GM23338 (cell line): ENCODE measurements at regions not wholly inside any gene's neighbourhood (a gene's known extent, or its start where the extent isn't known, plus 50 kb on each side); places are given as distances from the start of the nearest gene placed in this dataset.

ENCODE experiments used
- ATAC-seq: fragments of 200-7000 bp; cut with Tn5 transposase; 3 replicates; pipeline ENCODE4 v1.9.1; 2020
- DNase-seq: peaks from one replicate; pipeline ENCODE4 v3.0.0-alpha.2; 2015; ENCODE audit warnings: low spot score
- H2AFZ ChIP-seq: fragments of 200-600 bp; sonication (generic); 2 replicates; pipeline ENCODE4 v1.8.0; 2016; ENCODE audit warnings: antibody characterized with exemption, mild to moderate bottlenecking, moderate library complexity
- H3F3A ChIP-seq: fragments of 200-600 bp; sonication (generic); replicated peaks from 2 replicates; pipeline ENCODE4 v1.8.0; 2017; ENCODE audit warnings: antibody characterized with exemption, mixed run types, low read depth
- H3K27ac ChIP-seq: fragments of 200-600 bp; sonication (generic); 2 replicates; pipeline ENCODE4 v1.6.1; 2016; ENCODE audit warnings: low read depth
- H3K27me3 ChIP-seq: fragments of 200-600 bp; sonication (generic); 2 replicates; pipeline ENCODE4 v1.8.0; 2016; ENCODE audit warnings: mild to moderate bottlenecking, mixed run types, moderate library complexity; ENCODE audit not compliant: insufficient read depth
- H3K36me3 ChIP-seq: fragments of 200-600 bp; sonication (generic); 2 replicates; pipeline ENCODE4 v1.8.0; 2016; ENCODE audit warnings: mild to moderate bottlenecking; ENCODE audit not compliant: insufficient read depth
- H3K4me1 ChIP-seq: fragments of 200-600 bp; sonication (generic); 2 replicates; pipeline ENCODE4 v1.8.0; 2016; ENCODE audit warnings: mild to moderate bottlenecking, moderate library complexity; ENCODE audit not compliant: insufficient read depth
- H3K4me2 ChIP-seq: fragments of 200-600 bp; sonication (generic); 2 replicates; pipeline ENCODE4 v1.7.1; 2017; ENCODE audit warnings: mixed run types
- H3K4me3 ChIP-seq: fragments of 200-600 bp; sonication (generic); 2 replicates; pipeline ENCODE4 v1.6.1; 2016; ENCODE audit warnings: mixed run types
- H3K79me2 ChIP-seq: fragments of 200-600 bp; sonication (generic); replicated peaks from 2 replicates; pipeline ENCODE4 v1.8.0; 2017; ENCODE audit warnings: mild to moderate bottlenecking; ENCODE audit not compliant: insufficient read depth
- H3K9me2 ChIP-seq: fragments of 200-600 bp; sonication (generic); 2 replicates; pipeline ENCODE4 v1.8.0; 2017; ENCODE audit not compliant: insufficient read depth
- H4K20me1 ChIP-seq: fragments of 200-600 bp; sonication (generic); replicated peaks from 2 replicates; pipeline ENCODE4 v1.8.0; 2017; ENCODE audit warnings: mild to moderate bottlenecking; ENCODE audit not compliant: insufficient read depth
- H3K27ac Mint-ChIP-seq: 2 replicates; pipeline ENCODE4 v1.8.0; 2020; ENCODE audit warnings: inconsistent platforms, mild to moderate bottlenecking, moderate library complexity, mixed read lengths
- H3K27me3 Mint-ChIP-seq: 3 replicates; pipeline ENCODE4 v1.8.0; 2022; ENCODE audit warnings: low read depth, mild to moderate bottlenecking, moderate library complexity, mixed read lengths, inconsistent platforms; ENCODE audit not compliant: insufficient read depth, poor library complexity
- H3K36me3 Mint-ChIP-seq: 3 replicates; pipeline ENCODE4 v1.8.0; 2021; ENCODE audit warnings: low read depth, mild to moderate bottlenecking, inconsistent platforms, moderate library complexity, mixed read lengths
- H3K4me1 Mint-ChIP-seq: 3 replicates; pipeline ENCODE4 v1.8.0; 2020; ENCODE audit warnings: mild to moderate bottlenecking, inconsistent platforms, mixed read lengths
- H3K4me3 Mint-ChIP-seq: 3 replicates; pipeline ENCODE4 v1.8.0; 2021; ENCODE audit warnings: moderate library complexity, mild to moderate bottlenecking, inconsistent platforms, mixed read lengths
- H3K9me3 Mint-ChIP-seq: 3 replicates; pipeline ENCODE4 v1.8.0; 2020; ENCODE audit warnings: moderate library complexity, mild to moderate bottlenecking, inconsistent platforms, mixed read lengths
- EZH2 ChIP-seq: fragments of 200-600 bp; sonication (generic); IDR thresholded peaks from one replicate; pipeline ENCODE4 v1.8.0; 2017; ENCODE audit warnings: antibody characterized with exemption, mild to moderate bottlenecking, low read depth; ENCODE audit not compliant: unreplicated experiment
- POLR2AphosphoS5 ChIP-seq: IDR thresholded peaks from 2 replicates; pipeline ENCODE4 v1.6.1; 2016; ENCODE audit warnings: antibody characterized with exemption, low read depth
- REST ChIP-seq: IDR thresholded peaks from one replicate; pipeline ENCODE4 v1.6.1; 2018; ENCODE audit warnings: antibody characterized with exemption; ENCODE audit not compliant: unreplicated experiment
- STAT1 ChIP-seq: IDR thresholded peaks from one replicate; pipeline ENCODE4 v1.6.1; 2016; ENCODE audit warnings: antibody characterized with exemption; ENCODE audit not compliant: unreplicated experiment
- ZNF331 ChIP-seq: fragments of 250-450 bp; sonication (Bioruptor Pico); IDR thresholded peaks from 2 replicates; pipeline ENCODE4 v1.5.0; 2020; ENCODE audit warnings: low read depth, mild to moderate bottlenecking, moderate library complexity
- ZNF462 ChIP-seq: fragments of 250-450 bp; sonication (Bioruptor Pico); IDR thresholded peaks from 2 replicates; pipeline ENCODE4 v1.5.0; 2020; ENCODE audit warnings: mild to moderate bottlenecking, moderate library complexity

GRCh38 chr20:22207280-22207679 is 377.1 kb downstream of the FOXA2 start (continued):
- no peak for TF ChIP-seq ZNF462
- no peak for TF ChIP-seq STAT1

GRCh38 chr20:22204801-22205200 is 379.6 kb downstream of the FOXA2 start:
- Histone ChIP-seq H3K4me3 (no peak overlapping the region), H3K27me3 (no peaks in the 10 kb centered on the region), H3K36me3 (no peaks in the 10 kb centered on the region), H3K79me2 (no peaks in the 10 kb centered on the region), H4K20me1 (no peaks in the 10 kb centered on the region), H3K27ac (no peak overlapping the region), H3F3A (no peaks in the 10 kb centered on the region), H3K4me2 (no peak overlapping the region), H3K9me2 (peaks cover 4% of the 10 kb centered on the region; the same call in 1 of the 2 replicates), H3K4me1 (no peaks in the 10 kb centered on the region), H2AFZ (0 out of 2 replicates have a peak overlapping the region, but pooled peaks have one; percentile 28)
- ATAC-seq, result no peak
- H3K27ac Mint-ChIP-seq, result no peak overlapping the region
- no peak for DNase-seq
- no peaks in the 10 kb centered on the region for H3K36me3 Mint-ChIP-seq
- peaks cover 6% of the 10 kb centered on the region; the same call in 2 of the 3 replicates for H3K9me3 Mint-ChIP-seq
- H3K27me3 Mint-ChIP-seq, result peaks cover 4% of the 10 kb centered on the region
- no peak overlapping the region for H3K4me3 Mint-ChIP-seq
- no peaks in the 10 kb centered on the region for H3K4me1 Mint-ChIP-seq
- no peak for TF ChIP-seq EZH2
- TF ChIP-seq POLR2AphosphoS5, result no peak
- no peak for TF ChIP-seq ZNF462
- TF ChIP-seq REST, result no peak
- TF ChIP-seq ZNF331 (CRISPR knock-in tag), result no peak
